Keratinocyte (primary cell): ENCODE measurements at regions not wholly inside any gene's neighbourhood (a gene's known extent, or its start where the extent isn't known, plus 50 kb on each side); places are given as distances from the start of the nearest gene placed in this dataset.

Source experiments
- DNase-seq: peaks from one replicate; pipeline ENCODE4 v3.0.0-alpha.2; 2011; ENCODE audit warnings: low read depth, missing footprints, low spot score
- FAIRE-seq: peaks from 2 replicates; lab custom pipeline; 2011; peaks lifted over from hg19 to GRCh38; lab: Jason Lieb, UNC
- H2AFZ ChIP-seq: 2 replicates; pipeline ENCODE4 v1.6.0; 2012; ENCODE audit warnings: low read length, control low read depth, inconsistent platforms; ENCODE audit not compliant: control insufficient read depth
- H3K27ac ChIP-seq: 2 replicates; pipeline ENCODE4 v1.5.1; 2011; ENCODE audit warnings: low read length; ENCODE audit not compliant: control insufficient read depth, insufficient read depth
- H3K27me3 ChIP-seq: 3 replicates; pipeline ENCODE4 v1.6.0; 2011; ENCODE audit warnings: low read length; ENCODE audit not compliant: control insufficient read depth, insufficient read depth; ENCODE audit errors: extremely low read depth
- H3K36me3 ChIP-seq, 2 experiments: 2 replicates in 1 of 2; 3 replicates in 1 of 2; pipeline ENCODE4 v1.5.1; 2011; ENCODE audit warnings: low read length in 2 of 2, mild to moderate bottlenecking in 1 of 2; ENCODE audit not compliant: control insufficient read depth in 2 of 2, insufficient read depth in 2 of 2; ENCODE audit errors: extremely low read depth in 1 of 2
- H3K4me1 ChIP-seq: 3 replicates; pipeline ENCODE4 v1.5.1; 2011; ENCODE audit warnings: low read length; ENCODE audit not compliant: control insufficient read depth, insufficient read depth; ENCODE audit errors: extremely low read depth
- H3K4me2 ChIP-seq: 3 replicates; pipeline ENCODE4 v1.6.0; 2011; ENCODE audit warnings: low read depth, low read length; ENCODE audit not compliant: control insufficient read depth, insufficient read depth; ENCODE audit errors: extremely low read depth
- H3K4me3 ChIP-seq, 3 experiments: fragments of 200-600 bp in 1 of 3; sonication (generic) in 1 of 3; 2 replicates in 2 of 3; 3 replicates in 1 of 3; pipeline ENCODE4 v1.5.1; 2011 to 2016; ENCODE audit warnings: low read length in 3 of 3, mild to moderate bottlenecking in 3 of 3, control low read depth in 2 of 3, inconsistent platforms in 1 of 3, low read depth in 1 of 3, mixed read lengths in 1 of 3, mixed run types in 1 of 3, moderate library complexity in 1 of 3; ENCODE audit not compliant: control insufficient read depth in 2 of 3, insufficient read depth in 2 of 3; ENCODE audit errors: extremely low read depth in 1 of 3
- H3K79me2 ChIP-seq: 2 replicates; pipeline ENCODE4 v1.6.0; 2012; ENCODE audit warnings: low read length; ENCODE audit not compliant: control insufficient read depth, insufficient read depth
- H3K9ac ChIP-seq: 3 replicates; pipeline ENCODE4 v1.6.0; 2011; ENCODE audit warnings: low read length; ENCODE audit not compliant: control insufficient read depth, insufficient read depth; ENCODE audit errors: extremely low read depth
- H3K9me1 ChIP-seq: 3 replicates; pipeline ENCODE4 v1.6.0; 2011; ENCODE audit warnings: low read length; ENCODE audit not compliant: control insufficient read depth, insufficient read depth; ENCODE audit errors: extremely low read depth
- H3K9me3 ChIP-seq: 2 replicates; pipeline ENCODE4 v1.5.1; 2012; ENCODE audit warnings: low read depth, low read length; ENCODE audit not compliant: control insufficient read depth
- H4K20me1 ChIP-seq: 3 replicates; pipeline ENCODE4 v1.6.0; 2011; ENCODE audit warnings: low read length; ENCODE audit not compliant: control insufficient read depth, insufficient read depth; ENCODE audit errors: extremely low read depth
- EZH2 ChIP-seq: IDR thresholded peaks from one replicate; pipeline ENCODE4 v1.6.1; 2012; ENCODE audit warnings: inconsistent platforms, mild to moderate bottlenecking, low read length, moderate library complexity
- dilution Hi-C: fragments of 300-500 bp; cut with MboI; formaldehyde crosslinking; loops from one replicate; pipeline ENCODE4 v1.7.0; 2020; ENCODE audit warnings: low sequenced_read_pairs; ENCODE audit not compliant: extremely low pct_ligation_motif_present
- TF ChIP-seq, protein P1 (sequence below), 3 experiments: IDR thresholded peaks in 1 of 3; conservative IDR thresholded peaks in 1 of 3; optimal IDR thresholded peaks in 1 of 3; 2 replicates in 2 of 3; 3 replicates in 1 of 3; pipeline versions ENCODE3 to v1.5.1; 2011; ENCODE audit warnings: low read length in 3 of 3, mild to moderate bottlenecking in 3 of 3, moderate library complexity in 2 of 3, control low read depth in 1 of 3, inconsistent platforms in 1 of 3; ENCODE audit not compliant: insufficient read depth in 2 of 3; ENCODE audit errors: extremely low read depth in 1 of 3

DNA sequence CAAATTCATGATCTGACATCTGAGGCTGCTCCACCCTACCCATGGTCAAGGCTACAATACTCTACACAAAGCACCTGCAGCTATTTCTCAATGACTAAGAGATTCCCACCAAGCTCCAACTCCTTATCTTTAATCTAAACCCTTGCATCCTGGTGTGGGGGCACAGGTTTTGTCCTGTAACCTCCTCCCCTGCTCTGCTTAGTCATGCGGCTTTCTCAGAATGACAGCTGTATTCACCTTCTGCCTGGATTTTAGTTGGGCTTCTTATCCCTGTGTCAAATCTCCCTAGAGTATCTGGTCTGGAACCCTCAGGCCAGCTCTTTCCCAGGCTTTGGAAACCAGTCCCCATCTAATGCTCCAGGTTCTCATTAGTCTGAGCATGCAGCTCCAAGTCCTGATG lies 159.0 kb downstream of the BARHL2 start:
- Histone ChIP-seq H3K4me3 (no peak overlapping the region), H3K36me3 (no peaks in the 10 kb centered on the region), H2AFZ (no peak overlapping the region), H3K9ac (no peak overlapping the region), H3K9me1 (no peaks in the 10 kb centered on the region), H3K9me3 (no peaks in the 10 kb centered on the region), H4K20me1 (no peaks in the 10 kb centered on the region), H3K4me2 (no peak overlapping the region), H3K4me1 (no peaks in the 10 kb centered on the region), H3K79me2 (no peaks in the 10 kb centered on the region), H3K27ac (no peak overlapping the region), H3K27me3 (no peaks in the 10 kb centered on the region)
- DNase-seq (no peak), FAIRE-seq (no peak)
- TF ChIP-seq EZH2 = no peak
- TF ChIP-seq, protein P1, sequence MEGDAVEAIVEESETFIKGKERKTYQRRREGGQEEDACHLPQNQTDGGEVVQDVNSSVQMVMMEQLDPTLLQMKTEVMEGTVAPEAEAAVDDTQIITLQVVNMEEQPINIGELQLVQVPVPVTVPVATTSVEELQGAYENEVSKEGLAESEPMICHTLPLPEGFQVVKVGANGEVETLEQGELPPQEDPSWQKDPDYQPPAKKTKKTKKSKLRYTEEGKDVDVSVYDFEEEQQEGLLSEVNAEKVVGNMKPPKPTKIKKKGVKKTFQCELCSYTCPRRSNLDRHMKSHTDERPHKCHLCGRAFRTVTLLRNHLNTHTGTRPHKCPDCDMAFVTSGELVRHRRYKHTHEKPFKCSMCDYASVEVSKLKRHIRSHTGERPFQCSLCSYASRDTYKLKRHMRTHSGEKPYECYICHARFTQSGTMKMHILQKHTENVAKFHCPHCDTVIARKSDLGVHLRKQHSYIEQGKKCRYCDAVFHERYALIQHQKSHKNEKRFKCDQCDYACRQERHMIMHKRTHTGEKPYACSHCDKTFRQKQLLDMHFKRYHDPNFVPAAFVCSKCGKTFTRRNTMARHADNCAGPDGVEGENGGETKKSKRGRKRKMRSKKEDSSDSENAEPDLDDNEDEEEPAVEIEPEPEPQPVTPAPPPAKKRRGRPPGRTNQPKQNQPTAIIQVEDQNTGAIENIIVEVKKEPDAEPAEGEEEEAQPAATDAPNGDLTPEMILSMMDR (optimal IDR thresholded peaks at IDR 0.05 in 1 of 3, IDR thresholded peaks at IDR 0.05 in 1 of 3, conservative IDR thresholded peaks at IDR 0.05 in 1 of 3; ENCODE audit: extremely low read depth in 1 of 3, insufficient read depth in 2 of 3, low read length in 3 of 3) = no peak
- dilution Hi-C loops = no loop called here

DNA sequence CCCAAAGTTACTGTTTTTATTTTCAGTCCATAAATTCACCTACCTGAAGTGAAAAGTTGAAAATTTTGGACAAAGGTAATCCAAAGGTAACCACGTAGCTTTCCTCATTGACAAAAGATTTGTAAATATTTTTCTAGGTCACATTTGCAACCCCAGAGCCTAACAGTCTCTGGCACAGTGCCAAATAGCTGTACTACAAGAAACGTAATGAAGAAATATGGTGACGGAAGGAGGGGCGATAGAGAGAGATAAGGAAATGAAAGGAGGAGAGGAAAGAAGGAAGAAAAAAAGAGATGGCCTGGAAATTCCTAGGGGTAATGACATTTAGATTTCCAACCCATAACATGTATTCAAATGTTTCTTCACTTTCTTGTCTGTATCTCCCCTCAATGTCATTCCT lies 159.4 kb downstream of the BARHL2 start:
- Histone ChIP-seq H3K27me3 (no peaks in the 10 kb centered on the region), H2AFZ (no peak overlapping the region), H3K79me2 (no peaks in the 10 kb centered on the region), H4K20me1 (no peaks in the 10 kb centered on the region), H3K36me3 (no peaks in the 10 kb centered on the region), H3K27ac (no peak overlapping the region), H3K9me1 (no peaks in the 10 kb centered on the region), H3K9me3 (no peaks in the 10 kb centered on the region), H3K4me1 (no peaks in the 10 kb centered on the region), H3K4me2 (no peak overlapping the region), H3K4me3 (no peak overlapping the region), H3K9ac (no peak overlapping the region)
- FAIRE-seq (no peak), DNase-seq (no peak)
- dilution Hi-C loops = no loop called here
- no peak for TF ChIP-seq EZH2
- TF ChIP-seq, protein P1 (optimal IDR thresholded peaks at IDR 0.05 in 1 of 3, IDR thresholded peaks at IDR 0.05 in 1 of 3, conservative IDR thresholded peaks at IDR 0.05 in 1 of 3; ENCODE audit: extremely low read depth in 1 of 3, insufficient read depth in 2 of 3, low read length in 3 of 3) = no peak
